GM18870 (cell line): ENCODE measurements at regions not wholly inside any gene's neighbourhood (a gene's known extent, or its start where the extent isn't known, plus 50 kb on each side); places are given as distances from the start of the nearest gene placed in this dataset.

Experiments
- ATAC-seq: cut with Tn5 transposase; IDR thresholded peaks from one replicate; pipeline ENCODE4 v1.9.1; 2021; ENCODE audit warnings: moderate library complexity; ENCODE audit not compliant: unreplicated experiment

DNA sequence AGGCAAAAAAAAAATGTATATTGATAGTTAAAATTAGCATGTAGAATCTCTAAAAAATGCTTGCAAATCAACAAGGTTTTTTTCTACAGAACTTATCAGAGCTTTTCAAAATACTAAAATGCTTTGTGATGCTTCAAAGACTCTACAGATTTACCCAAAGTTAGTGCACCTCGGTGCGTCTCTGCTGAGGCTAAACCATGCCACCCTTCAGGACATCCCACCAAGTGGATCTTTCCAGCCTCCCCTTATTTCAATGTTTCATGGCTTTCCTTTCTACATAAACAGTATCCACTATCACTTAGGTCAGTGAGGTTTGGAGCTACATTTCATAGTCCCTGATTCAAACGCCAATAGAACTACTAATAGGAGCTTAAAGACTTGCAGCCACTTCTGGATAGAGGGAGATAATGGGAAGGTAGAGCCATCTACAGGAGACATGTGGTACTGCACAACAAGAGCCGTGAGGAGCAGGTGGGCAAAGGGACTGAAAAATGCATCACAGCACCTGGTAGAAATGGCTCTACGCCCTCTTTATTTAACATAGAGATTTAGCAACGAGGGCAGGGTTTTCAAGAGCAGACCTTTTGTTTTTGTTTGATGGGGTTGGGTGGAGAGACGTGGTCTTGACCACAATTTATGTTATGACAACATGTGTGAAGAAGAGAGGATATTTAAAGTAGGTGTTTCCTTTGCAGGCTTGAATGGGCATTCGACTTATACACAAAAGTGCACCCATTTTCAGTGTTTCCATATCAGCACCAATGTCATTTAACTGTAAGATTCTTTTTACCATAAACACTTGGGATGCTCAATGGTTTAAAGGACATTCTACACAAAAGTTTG lies 56.1 kb upstream of the SLC35G4 start:
- ATAC-seq, result peak; percentile 70

DNA sequence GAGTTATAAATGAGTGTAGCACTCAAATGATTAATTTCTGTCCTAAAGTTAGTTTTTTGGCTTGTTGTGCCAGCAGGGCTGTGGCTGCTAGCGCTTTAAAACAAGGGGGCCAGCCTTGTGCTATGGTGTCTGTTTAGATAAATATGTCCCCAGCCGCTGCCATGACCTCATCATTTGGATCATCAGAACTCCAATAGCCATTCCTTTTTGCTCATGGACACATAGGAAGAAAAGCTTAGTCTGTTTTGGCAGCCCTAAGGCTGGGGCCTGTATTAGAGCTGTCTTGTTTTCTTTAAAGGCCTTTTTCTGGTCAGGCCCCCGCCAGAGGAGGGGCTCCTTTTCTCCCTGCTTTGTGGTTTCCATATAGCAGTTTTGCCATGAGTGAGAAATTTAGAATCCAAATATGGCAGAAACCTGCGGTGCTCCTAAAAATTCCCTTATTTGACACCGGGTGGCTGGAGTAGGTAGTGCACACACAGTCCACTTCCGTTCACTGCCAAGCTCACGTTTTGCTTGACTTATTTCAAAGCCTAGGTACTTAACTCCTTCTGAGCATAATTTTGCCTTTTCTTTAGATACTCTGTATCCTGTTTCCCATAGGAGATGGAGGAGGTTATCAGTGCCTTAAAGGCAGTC lies 60.4 kb upstream of the SLC35G4 start:
- ATAC-seq, result no peak

DNA sequence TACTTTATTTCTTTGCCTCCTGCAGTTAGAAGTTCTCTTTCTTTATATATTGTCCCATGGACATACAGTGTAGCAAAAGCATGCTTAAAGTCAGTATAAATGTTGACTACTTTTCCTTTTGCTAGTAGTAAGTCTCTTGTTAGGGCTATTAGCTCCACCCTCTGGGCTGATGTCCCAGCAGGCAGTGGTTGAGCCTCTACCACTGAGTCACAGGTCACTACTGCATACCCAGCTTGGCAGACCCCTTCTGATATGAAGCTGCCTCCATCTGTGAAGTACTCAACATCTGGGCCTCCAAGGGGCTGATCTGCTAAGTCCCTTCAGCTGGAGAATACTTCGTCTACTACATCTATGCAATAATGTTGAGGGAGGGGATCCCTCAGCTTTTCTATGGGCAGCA lies 61.0 kb upstream of the SLC35G4 start:
- no peak for ATAC-seq

DNA sequence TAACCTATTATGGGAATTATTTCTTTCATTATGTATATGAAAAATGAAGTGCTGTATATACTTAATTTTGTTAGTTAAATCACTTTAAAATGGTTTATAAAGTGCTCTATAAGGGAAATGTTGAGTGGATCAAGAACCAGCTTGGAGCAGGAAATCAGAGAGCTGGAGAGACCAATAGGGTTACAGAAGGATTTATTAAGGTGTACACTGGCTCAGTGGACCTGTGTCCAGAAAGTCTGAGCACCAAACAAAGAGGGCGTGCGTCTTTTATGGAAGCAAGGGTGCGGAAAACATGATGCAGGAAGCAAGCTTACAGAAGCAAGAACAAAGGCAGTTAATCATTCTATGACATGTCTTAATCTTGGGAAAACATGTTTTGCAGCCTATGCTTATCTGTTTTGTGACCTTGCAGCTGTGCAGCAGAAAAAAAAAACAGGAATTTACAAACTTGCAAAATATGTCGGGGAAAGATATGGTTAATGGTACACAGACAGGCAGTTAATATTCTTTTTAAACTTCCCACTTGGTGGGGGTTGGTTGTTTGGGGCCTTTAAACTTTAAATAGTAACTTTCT lies 65.2 kb upstream of the SLC35G4 start:
- no peak for ATAC-seq

DNA sequence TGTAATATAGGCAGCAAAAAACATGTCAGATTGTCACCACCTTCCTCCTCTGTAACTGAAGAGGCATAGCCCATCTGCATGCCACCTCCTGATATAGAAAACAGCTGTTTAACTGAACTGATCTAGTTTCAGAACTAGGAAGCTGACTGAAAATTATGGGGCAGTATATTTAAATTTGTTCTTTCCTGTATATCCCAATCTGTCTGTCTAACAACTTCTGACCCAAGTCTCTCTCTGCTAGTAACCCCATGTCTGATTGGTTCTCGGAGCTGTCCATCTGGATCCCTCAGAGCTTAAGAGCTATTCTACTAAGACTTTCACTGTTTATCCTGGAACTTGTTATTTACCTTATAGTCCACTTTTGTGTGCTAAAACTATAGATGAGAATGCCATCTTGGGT lies 68.2 kb upstream of the SLC35G4 start:
- ATAC-seq, result no peak

DNA sequence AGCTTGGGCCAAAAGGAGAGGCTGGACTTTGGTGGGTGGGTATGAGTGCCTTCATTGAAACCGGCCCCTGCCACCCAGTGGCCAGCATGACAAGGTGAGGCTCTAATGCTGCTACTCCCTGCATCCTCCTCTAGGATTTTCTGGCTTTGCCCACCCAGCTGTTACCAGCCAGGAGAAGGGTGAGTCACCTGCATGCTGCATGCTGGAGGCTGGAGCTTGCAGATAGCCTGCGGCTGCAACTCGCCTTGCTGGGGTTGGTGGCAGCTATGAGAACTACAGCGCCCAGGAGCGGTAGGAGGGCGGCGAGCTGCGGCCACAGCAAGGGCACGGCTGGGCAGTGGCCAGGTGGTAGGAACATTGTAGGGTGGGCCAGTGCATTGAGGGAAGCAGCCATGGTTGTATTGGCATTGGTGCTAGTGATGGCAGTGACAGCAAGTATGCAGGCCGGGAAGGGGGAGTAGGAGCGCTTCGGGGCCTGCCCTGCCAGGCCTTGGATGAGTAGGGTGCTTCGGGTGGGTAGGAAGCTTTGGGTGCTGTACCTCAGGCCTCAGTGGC lies 75.4 kb upstream of the SLC35G4 start:
- ATAC-seq, result no peak

DNA sequence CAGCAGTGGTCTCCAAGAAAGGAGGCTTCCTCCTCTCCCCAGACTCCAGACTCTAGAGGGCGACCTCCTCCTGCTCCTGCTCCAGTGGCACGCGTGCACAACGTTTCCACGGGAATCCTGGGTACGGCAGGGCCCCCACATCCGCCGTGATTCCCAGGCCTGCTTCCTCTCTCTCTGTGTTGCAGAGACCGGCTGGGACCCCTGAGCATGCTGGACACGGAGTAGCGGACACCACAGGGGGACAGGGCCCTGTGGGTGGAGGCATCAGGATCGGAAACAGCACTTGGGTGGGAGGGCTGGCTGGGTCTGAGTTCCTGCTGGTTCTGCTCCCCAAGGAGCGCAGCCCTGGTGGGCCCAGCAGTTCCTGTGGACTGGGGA lies 75.9 kb upstream of the SLC35G4 start:
- no peak for ATAC-seq

DNA sequence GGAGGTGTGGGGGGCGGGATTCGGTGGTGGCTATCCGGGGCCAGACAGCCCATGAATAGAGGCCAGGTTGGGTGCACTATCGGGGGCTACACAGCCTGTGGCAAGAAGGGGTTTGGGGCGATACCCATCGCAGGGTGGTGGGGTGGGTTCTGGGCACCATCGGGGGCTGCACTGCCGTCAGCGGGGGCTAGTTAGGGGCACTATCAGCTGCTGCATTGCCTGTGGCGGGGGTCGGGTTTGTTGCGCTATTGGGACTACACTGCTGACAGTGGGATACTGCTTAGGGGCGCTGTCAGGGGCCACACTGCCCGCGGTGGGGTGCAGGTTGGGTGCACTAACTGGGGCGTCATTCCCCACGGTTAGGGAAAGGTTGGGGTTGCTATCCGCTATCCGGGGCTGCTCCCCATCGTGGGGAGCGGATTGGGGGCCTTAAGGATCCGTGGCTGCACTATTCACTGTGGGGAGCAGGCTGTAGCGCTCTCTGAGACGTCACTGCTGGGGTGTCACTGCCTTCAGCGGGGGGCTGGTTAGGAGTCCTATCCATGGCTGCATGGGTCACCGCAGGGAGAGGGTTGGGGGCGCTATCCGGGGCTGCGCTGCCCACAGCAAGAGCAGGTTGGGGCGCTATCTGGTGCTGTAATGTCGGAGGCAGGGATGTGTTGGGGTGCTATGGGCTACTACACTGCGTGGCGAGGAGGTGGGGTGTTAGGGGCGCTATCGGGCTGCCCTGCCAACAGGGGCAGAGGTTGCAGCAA lies 76.5 kb upstream of the SLC35G4 start:
- ATAC-seq, result no peak

DNA sequence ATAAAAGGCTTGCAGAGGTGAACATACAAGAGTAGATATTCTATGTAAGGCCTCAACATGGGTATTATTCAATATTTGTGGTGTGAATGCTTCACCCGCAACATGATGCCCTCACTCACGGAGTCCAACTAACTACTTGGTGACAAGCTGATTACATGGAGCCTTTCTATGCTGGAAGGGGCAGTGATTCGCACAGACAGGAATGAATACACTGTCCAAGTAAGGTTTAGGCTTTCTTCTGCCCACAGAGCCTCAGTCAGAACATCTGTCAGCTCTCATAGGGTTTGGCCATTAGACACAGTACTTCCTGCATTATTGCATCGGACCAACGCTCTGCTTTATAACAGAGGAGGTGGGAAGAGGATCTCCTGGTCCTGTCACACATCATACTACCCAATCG lies 80.3 kb upstream of the SLC35G4 start:
- ATAC-seq, result no peak

DNA sequence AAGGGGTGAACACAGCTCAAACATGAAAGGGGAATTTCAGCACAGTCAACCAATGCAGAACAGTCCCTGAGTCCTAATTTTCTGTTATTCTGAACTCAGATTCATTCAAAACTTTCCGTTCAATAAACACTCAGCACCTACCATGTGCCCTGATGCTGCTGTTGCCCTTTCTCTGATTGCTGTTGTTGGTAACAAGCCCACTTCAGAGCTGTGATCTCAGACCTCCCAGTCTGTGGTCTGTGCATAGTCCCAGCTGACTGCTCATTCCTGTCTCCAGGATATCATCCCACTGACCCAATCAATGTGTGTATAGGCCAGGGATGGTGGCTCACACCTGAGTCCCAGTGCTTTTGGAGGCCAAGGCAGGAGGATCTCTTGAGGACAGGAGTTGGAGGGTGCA lies 82.7 kb upstream of the SLC35G4 start:
- no peak for ATAC-seq

DNA sequence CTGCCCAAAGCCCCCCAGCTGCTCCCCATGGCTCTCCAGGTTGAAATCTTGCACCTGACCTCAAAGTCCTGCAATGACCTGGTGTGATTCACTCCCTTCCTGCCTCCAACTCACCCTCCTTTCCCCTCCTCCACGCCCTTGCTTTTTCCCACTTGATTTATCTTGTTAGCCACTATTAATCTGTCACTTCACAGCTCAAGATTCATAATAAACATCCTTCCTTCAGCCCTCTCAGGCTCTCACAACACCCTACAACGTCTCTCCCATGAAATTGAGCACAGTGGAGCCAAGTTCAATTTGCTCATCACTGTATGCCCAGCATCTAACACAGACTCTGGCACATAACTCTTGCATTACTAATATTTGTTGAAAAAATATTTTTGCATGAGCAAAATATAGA lies 85.6 kb upstream of the SLC35G4 start:
- no peak for ATAC-seq

DNA sequence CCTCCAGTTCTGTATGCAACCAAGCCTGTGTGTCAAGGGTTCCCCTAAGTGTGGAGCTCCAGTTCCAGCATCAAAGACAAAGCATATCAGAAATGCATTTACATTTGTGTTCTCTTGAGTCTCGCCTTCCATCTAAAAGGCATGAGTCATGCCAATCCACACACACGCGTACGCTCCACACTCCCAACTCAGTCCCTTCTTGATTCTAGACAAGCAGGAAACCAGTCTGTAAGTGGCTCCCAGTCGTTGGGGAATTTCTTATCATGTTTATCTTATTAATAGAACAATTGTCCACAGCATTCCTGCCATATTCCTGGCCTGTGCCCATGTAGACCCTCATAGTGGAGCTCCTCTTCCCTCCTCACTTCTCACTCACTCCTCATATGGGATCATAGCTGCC lies 86.4 kb upstream of the SLC35G4 start:
- no peak for ATAC-seq

DNA sequence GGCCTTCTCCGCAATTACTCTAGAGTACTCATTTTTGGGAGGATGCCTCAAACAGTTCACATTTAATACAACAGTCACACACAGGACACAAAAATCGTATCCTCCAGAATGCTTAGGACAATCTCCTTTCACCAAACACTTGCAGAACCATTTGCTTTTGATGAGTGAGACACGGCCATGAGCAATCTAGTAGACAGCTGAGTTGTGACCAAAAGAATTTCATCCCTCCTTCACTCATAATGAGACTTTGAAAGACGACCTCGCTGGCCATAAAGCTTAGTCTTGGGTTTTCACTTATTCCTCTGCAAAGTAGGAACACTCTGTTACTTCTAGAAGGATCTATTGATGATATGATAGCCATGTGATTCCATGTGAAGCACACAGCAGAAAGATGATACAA lies 87.5 kb upstream of the SLC35G4 start:
- ATAC-seq, result no peak

DNA sequence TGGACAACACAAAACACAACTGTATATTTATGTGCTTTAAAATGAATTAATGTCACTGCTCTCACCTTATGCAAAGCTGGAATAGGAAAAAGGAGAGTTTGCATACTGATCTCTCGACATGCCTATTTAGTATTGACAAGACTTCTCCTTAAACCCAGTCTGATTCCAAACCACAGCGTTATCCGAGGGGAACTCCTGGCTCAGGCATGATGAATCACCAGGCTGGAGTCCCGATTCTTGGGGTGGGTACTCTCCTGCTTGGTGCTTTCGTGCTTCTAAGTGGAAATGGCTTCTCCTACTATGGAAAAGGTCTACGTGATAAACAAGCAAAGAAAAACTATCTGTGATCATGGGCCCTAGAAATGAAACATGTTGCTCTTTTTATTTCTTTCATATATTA lies 88.9 kb upstream of the SLC35G4 start:
- no peak for ATAC-seq

DNA sequence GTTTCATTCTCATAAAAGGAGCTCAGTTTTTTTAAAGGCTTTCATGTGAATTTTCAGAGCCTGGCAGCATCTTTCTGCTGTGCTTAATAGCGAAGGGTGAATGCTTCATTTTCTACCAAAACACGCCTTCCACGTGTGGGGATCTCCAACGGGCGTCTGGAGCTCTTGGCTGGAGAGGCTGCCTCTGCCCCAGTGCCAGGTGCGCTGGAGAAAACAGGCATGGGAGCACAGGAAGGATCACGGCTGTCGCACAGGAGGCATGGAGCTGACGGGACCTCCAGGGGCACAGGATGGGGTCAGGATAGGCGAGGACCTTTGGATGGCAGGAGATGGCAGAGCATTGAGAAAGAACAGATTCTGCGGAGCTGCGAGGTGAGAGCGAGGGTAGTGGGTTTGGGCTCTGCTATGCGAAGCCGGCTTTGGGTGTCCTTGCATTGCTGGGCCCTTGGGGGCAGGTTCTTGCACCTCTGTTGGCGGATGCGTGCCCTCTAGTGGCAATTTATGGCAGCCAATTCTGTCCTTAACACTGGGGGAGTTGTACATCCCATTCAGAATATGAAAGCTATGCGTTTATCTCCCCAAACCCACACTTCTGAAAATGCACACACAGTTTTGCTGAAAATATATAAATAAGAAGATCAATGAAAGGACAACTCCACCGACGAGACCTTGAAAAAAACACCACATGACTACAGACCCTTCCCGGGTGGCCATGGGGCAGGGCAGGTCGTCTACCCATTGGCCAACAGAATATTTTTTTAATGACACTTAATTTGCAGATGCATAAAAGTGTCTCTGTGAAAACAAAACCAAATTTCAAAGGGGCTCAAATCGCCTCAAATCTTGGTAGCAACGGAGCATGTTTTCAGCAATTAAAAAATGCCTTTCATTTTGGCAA lies 90.4 kb upstream of the SLC35G4 start:
- peak; percentile 69 for ATAC-seq

DNA sequence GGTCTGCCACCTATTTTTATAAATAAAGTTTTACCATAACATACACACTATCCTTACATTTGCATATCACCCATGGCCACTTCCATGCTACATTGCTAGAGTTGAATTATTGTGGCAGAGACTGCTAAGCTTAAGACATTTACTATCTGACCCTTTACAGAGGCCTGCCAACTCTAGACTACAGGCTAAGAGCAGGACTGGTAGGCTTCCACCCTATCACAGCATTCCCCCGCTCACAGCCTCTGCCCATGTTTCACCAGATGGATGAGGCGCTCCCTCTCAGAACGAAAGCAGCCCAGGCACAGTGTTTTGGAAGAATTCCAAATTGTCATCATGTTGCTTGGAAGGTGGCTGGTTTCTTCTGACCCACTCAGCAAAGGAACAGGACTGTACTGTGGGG lies 91.7 kb upstream of the SLC35G4 start:
- ATAC-seq, result no peak

DNA sequence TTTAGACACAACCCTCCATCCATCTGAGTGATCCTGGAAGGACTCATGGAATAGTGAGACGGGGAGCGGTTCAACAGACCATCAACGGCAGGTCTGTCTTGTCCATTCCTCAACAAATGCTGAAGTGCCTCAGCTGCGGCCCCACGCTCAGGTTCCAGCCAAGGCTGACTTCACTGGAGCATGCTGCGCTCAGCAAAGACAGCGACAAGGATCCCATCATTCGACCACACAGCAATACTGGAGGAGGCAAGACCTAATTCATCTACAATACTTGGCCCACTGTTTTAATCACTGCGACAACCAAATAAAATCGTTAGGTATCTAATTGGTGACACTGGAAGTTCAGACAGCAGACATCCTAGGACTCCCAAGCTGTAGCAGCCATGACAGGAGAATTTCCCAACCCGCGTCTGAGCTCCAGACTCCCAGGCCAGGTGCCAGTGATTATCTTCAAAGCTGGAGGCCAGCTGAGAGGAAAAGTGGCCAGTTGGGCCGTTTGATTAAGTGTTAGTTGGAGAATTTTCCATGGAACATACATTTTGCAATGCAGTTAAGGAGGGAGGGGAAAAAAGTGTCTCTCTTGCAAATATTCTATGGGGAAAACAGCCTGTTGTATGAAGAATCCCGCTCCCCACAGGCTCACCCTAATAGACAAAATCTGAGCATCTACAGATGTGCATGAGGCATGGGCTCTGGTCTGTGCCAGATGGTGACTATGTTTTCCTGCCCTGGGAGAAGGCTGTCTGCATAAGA lies 92.5 kb upstream of the SLC35G4 start:
- ATAC-seq, result no peak

DNA sequence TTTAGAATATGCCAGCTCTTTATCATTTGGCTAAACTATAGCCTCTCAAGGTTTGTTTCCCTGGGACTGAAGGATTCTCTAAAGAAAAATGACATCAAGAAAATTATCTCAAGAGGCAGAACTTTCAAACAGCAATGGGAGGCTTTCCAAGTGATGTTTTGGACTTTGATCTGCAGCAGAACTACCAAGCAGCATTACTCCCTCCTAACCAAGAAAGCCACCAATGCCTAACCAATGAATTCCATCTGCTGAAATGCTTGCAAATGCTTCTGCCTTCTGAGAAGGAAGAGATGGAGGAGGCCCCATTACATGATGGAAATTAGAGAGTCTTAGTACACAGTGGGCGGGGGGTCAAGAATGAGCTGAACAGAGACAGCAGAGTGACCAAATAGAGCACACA lies 95.1 kb upstream of the SLC35G4 start:
- ATAC-seq, result no peak

DNA sequence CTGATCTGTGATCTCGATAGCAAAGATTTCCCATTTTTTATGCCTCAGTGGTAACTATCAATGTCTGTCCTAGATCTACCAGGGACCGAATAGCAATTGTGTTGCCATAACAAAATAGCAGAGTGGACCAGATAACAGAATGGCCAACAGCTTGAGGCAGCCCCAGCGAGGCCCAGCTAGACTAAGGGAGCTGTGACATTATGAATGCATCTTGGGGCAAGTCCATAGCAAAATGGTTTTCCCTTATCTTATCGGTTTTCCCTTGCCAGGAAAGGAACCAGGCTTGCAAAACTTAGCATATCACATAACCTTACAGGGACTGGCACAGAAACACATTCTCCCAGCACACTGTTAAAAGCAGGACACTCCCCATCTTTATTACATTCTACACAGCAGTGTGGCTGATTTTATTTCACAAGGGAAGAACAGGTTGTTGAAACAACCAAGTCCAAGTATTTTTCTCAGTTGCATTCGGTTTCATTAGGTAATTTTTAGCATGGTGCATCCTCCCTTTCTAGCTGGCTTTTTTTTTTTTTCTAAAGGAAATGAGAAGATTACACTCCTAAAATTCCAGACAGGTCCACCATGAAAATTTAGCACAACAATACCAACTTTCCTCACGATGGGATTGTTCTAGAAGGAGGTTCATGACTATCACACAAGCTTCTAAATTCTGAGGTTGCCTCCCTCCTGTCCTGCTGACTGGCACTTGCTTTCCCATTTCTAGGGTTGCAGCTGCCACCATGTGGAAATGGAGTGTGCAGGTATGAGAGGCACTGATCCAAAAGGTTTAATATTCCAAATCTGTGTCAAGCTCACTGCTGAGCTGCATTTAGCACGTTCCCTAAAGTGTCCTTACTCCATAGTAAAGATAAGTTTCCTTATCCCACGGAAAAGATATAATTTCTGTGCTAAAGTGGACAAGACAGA lies 97.0 kb upstream of the SLC35G4 start:
- no peak for ATAC-seq
